Ovary (tissue), 3 donors: ENCODE measurements at regions not wholly inside any gene's neighbourhood (a gene's known extent, or its start where the extent isn't known, plus 50 kb on each side); places are given as distances from the start of the nearest gene placed in this dataset.

Experiments
- CTCF ChIP-seq, 3 donors: fragments of 450-650 bp in 2 of 3; fragments of 200-600 bp in 1 of 3; IDR thresholded peaks; one replicate each; pipeline versions ENCODE4 v1.5.1 to v1.8.0; 2016 to 2022; ENCODE audit warnings: antibody characterized with exemption in 3 of 3, mild to moderate bottlenecking in 1 of 3
- POLR2A ChIP-seq: fragments of 450-650 bp; IDR thresholded peaks from one replicate; pipeline ENCODE4 v1.6.1; 2017; ENCODE audit warnings: antibody characterized with exemption, mild to moderate bottlenecking, moderate library complexity
- donor health status: DM: no; HTN: no; CAD: no.

GRCh38 chr2:67463810-67464209, 66.7 kb downstream of the ETAA1 start:
- TF ChIP-seq CTCF (IDR thresholded peaks at IDR 0.05) (no peak), POLR2A (no peak)
